ENCODE measurements at regions not wholly inside any gene's neighbourhood (a gene's known extent, or its start where the extent isn't known, plus 50 kb on each side); places are given as distances from the start of the nearest gene placed in this dataset.

DNA sequence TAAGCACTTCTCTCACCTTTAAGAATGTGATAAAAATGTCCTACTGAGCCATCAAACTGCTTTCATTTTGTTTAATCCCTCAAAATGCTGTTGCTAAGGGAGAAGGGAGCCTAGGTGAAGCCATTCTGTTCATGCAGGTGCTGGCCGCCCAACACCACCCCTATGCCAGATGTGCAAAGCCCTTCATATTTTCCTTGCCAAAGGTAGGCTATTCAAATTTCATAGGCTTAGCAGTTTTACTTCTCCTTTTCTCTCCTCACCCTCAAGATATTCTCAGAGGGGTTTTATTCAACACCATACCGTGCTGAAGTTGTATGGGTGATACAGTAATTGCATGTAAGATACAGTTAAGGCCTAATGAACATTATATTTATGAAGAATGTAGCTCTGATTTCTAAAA, 461.7 kb downstream of the GXYLT1 start:
- TF ChIP-seq CTCF (IDR thresholded peaks at IDR 0.05), result no peak

GRCh38 chr12:41681898-41682297, 462.8 kb downstream of the GXYLT1 start:
- Mint-ChIP-seq H3K4me3 (ENCODE audit: unreplicated experiment) (no peak overlapping the region), H3K4me1 (ENCODE audit: low read depth) (no peaks in the 10 kb centered on the region), H3K36me3 (ENCODE audit: low read depth) (no peaks in the 10 kb centered on the region), H3K27me3 (ENCODE audit: low read depth) (peaks cover 6% of the 10 kb centered on the region), H3K9me3 (ENCODE audit: low read depth) (no peaks in the 10 kb centered on the region), H3K27ac (ENCODE audit: unreplicated experiment) (no peak overlapping the region)
- no peak for TF ChIP-seq CTCF (IDR thresholded peaks at IDR 0.05)
- no peak for DNase-seq (ENCODE audit: low spot score)

More for the DNA sequence above, 461.7 kb downstream of the GXYLT1 start:
- H3K9me3 Mint-ChIP-seq (ENCODE audit: low read depth), result no peaks in the 10 kb centered on the region
- H3K27me3 Mint-ChIP-seq (ENCODE audit: low read depth), result peaks cover 9% of the 10 kb centered on the region
- DNase-seq (ENCODE audit: low spot score), result no peak
- H3K4me3 Mint-ChIP-seq (ENCODE audit: unreplicated experiment), result no peak overlapping the region
- H3K4me1 Mint-ChIP-seq (ENCODE audit: low read depth), result no peaks in the 10 kb centered on the region
- no peaks in the 10 kb centered on the region for H3K36me3 Mint-ChIP-seq (ENCODE audit: low read depth)
- H3K27ac Mint-ChIP-seq (ENCODE audit: unreplicated experiment), result no peak overlapping the region

DNA sequence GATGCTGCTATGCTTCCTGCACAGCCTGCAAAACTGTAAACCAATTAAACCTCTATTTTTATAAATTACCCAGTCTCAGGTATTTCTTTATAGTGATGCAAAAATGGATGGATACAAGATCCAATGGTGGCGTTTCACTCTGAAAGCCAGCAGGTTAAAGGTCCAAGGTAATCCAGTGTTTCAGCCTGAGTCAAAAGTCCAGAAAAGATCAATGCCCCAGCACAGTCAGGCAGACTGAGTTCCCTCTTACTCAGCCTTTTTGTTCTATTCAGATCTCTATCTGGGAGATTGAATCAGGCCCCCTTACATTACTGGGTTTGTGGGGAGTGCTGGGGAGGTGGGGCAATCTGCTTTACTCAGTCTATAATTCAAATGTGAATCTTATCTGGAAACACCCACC, 464.5 kb downstream of the GXYLT1 start:
- TF ChIP-seq CTCF (IDR thresholded peaks at IDR 0.05), result no peak
- Mint-ChIP-seq H3K4me3 (ENCODE audit: unreplicated experiment) (no peak overlapping the region), H3K9me3 (ENCODE audit: low read depth) (no peaks in the 10 kb centered on the region), H3K4me1 (ENCODE audit: low read depth) (no peaks in the 10 kb centered on the region), H3K36me3 (ENCODE audit: low read depth) (no peaks in the 10 kb centered on the region), H3K27ac (ENCODE audit: unreplicated experiment) (no peak overlapping the region), H3K27me3 (ENCODE audit: low read depth) (peaks cover 6% of the 10 kb centered on the region)
- DNase-seq (ENCODE audit: low spot score), result no peak

- H3K36me3 Mint-ChIP-seq (ENCODE audit: low read depth), result no peaks in the 10 kb centered on the region
- no peaks in the 10 kb centered on the region for H3K27me3 Mint-ChIP-seq (ENCODE audit: low read depth)
- DNase-seq (ENCODE audit: low spot score), result no peak
- peaks cover 6% of the 10 kb centered on the region for H3K9me3 Mint-ChIP-seq (ENCODE audit: low read depth)
- H3K4me1 Mint-ChIP-seq (ENCODE audit: low read depth), result no peaks in the 10 kb centered on the region
- no peak overlapping the region for H3K4me3 Mint-ChIP-seq (ENCODE audit: unreplicated experiment)
- peak; percentile 81 for TF ChIP-seq CTCF (IDR thresholded peaks at IDR 0.05)
- H3K27ac Mint-ChIP-seq (ENCODE audit: unreplicated experiment), result no peak overlapping the region
These were observed 475.6 kb downstream of the PDZRN4 start for GRCh38 chr12:41663598-41664265.

DNA sequence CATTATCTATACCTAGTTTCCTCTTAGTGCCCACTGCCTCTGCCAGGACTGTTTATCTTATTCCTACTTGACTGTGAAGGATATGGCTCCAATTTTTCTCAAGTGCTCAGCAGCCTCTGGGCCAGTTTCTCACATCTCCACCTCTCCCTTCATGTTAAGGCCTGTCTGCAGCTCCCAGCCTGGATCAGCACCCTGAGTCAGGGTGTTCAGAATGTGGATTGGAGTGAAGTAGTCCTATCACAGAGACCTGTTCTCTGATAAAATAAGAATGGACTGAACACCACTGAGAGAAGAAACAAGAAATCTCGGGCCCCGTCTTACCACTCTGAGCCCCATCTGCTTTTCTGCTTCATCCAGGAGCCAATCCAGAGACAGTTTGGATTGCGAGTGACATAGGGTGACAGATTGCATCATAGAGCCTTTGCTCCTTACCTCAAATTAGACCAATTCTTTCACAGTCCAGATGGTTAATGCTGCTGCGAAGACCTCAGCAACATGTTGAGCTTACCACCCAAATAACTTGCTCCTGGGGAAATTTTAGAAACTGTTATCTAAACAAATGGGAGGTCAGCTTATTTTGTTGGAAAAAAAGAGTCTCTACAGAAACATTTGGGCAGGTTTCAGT, 473.1 kb downstream of the PDZRN4 start:
- H3K36me3 Mint-ChIP-seq (ENCODE audit: low read depth), result no peaks in the 10 kb centered on the region
- H3K9me3 Mint-ChIP-seq (ENCODE audit: low read depth), result peaks cover 4% of the 10 kb centered on the region
- no peak overlapping the region for H3K27ac Mint-ChIP-seq (ENCODE audit: unreplicated experiment)
- H3K27me3 Mint-ChIP-seq (ENCODE audit: low read depth), result no peaks in the 10 kb centered on the region
- no peak overlapping the region for H3K4me3 Mint-ChIP-seq (ENCODE audit: unreplicated experiment)
- no peaks in the 10 kb centered on the region for H3K4me1 Mint-ChIP-seq (ENCODE audit: low read depth)
- no peak for DNase-seq (ENCODE audit: low spot score)
- no peak for TF ChIP-seq CTCF (IDR thresholded peaks at IDR 0.05)

Measured in chondrocyte (in vitro differentiated cells).